GM12872 (cell line): ENCODE measurements at regions not wholly inside any gene's neighbourhood (a gene's known extent, or its start where the extent isn't known, plus 50 kb on each side); places are given as distances from the start of the nearest gene placed in this dataset.

Source experiments
- CTCF ChIP-seq: IDR thresholded peaks from 3 replicates; pipeline ENCODE4 v1.5.1; 2011; ENCODE audit warnings: low read depth, mild to moderate bottlenecking, low read length, moderate library complexity; ENCODE audit not compliant: insufficient read depth

- no peak for TF ChIP-seq CTCF
Observed at GRCh38 chr22:27436591-27436990, 365.0 kb downstream of the MN1 start.

- TF ChIP-seq CTCF = no peak
Observed at GRCh38 chr22:27437570-27437969, 364.0 kb downstream of the MN1 start.

- TF ChIP-seq CTCF = no peak
Observed at GRCh38 chr22:27438271-27438980, 363.1 kb downstream of the MN1 start.

- TF ChIP-seq CTCF = no peak
Observed at GRCh38 chr22:27439131-27439530, 362.4 kb downstream of the MN1 start.

- no peak for TF ChIP-seq CTCF
Observed at GRCh38 chr22:27440304-27440865, 361.2 kb downstream of the MN1 start.

- no peak for TF ChIP-seq CTCF
Observed at GRCh38 chr22:27441706-27442475, 359.7 kb downstream of the MN1 start.

GRCh38 chr22:27443306-27443705 lies 358.2 kb downstream of the MN1 start:
- TF ChIP-seq CTCF = no peak
